Chondrocyte (in vitro differentiated cells): ENCODE measurements at regions not wholly inside any gene's neighbourhood (a gene's known extent, or its start where the extent isn't known, plus 50 kb on each side); places are given as distances from the start of the nearest gene placed in this dataset.

Experiments
- DNase-seq: peaks from one replicate; pipeline ENCODE4 v3.0.0; 2021; ENCODE audit warnings: mixed read lengths, low spot score
- H3K27ac Mint-ChIP-seq: one replicate; pipeline ENCODE4 v1.8.0; 2021; ENCODE audit warnings: mild to moderate bottlenecking, moderate library complexity, mixed read lengths; ENCODE audit not compliant: unreplicated experiment
- H3K27me3 Mint-ChIP-seq: 2 replicates; pipeline ENCODE4 v1.8.0; 2021; ENCODE audit warnings: low read depth, mixed read lengths
- H3K36me3 Mint-ChIP-seq: 2 replicates; pipeline ENCODE4 v1.8.0; 2021; ENCODE audit warnings: low read depth, mixed read lengths
- H3K4me1 Mint-ChIP-seq: 2 replicates; pipeline ENCODE4 v1.8.0; 2021; ENCODE audit warnings: low read depth, mild to moderate bottlenecking, mixed read lengths
- H3K4me3 Mint-ChIP-seq: one replicate; pipeline ENCODE4 v1.8.0; 2021; ENCODE audit warnings: mild to moderate bottlenecking, moderate library complexity, mixed read lengths; ENCODE audit not compliant: unreplicated experiment
- H3K9me3 Mint-ChIP-seq: 2 replicates; pipeline ENCODE4 v1.8.0; 2021; ENCODE audit warnings: low read depth, mixed read lengths
- TF ChIP-seq, protein P1 (sequence below): fragments of 200-600 bp; sonication (generic); IDR thresholded peaks from 2 replicates; pipeline ENCODE4 v1.5.0; 2021; ENCODE audit warnings: antibody characterized with exemption, mild to moderate bottlenecking, moderate library complexity

DNA sequence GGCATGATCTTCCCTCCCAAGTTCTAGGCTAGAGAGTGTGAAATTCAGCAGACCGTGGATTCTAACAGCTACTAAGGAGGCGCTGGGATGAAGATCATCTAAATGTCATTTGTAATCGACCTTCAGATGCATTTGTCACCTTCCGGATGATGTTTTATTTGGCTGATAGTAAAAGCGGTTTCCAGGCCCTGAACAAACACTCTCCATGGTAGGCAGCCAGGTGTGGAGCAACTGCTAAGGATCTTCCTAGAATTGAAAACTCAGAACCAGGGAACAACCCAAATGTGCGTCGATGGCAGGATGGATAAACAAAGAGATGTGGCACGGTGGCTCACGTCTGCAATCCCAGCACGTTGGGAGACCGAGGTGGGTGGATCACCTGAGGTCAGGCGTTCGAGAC lies 107.2 kb upstream of the CACNA1A start:
- Mint-ChIP-seq H3K27me3 (peaks cover 26% of the 10 kb centered on the region), H3K4me3 (no peak overlapping the region), H3K36me3 (no peaks in the 10 kb centered on the region), H3K9me3 (peaks cover 2% of the 10 kb centered on the region), H3K4me1 (no peaks in the 10 kb centered on the region), H3K27ac (no peak overlapping the region)
- no peak for DNase-seq
- TF ChIP-seq, protein P1, sequence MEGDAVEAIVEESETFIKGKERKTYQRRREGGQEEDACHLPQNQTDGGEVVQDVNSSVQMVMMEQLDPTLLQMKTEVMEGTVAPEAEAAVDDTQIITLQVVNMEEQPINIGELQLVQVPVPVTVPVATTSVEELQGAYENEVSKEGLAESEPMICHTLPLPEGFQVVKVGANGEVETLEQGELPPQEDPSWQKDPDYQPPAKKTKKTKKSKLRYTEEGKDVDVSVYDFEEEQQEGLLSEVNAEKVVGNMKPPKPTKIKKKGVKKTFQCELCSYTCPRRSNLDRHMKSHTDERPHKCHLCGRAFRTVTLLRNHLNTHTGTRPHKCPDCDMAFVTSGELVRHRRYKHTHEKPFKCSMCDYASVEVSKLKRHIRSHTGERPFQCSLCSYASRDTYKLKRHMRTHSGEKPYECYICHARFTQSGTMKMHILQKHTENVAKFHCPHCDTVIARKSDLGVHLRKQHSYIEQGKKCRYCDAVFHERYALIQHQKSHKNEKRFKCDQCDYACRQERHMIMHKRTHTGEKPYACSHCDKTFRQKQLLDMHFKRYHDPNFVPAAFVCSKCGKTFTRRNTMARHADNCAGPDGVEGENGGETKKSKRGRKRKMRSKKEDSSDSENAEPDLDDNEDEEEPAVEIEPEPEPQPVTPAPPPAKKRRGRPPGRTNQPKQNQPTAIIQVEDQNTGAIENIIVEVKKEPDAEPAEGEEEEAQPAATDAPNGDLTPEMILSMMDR, result no peak

DNA sequence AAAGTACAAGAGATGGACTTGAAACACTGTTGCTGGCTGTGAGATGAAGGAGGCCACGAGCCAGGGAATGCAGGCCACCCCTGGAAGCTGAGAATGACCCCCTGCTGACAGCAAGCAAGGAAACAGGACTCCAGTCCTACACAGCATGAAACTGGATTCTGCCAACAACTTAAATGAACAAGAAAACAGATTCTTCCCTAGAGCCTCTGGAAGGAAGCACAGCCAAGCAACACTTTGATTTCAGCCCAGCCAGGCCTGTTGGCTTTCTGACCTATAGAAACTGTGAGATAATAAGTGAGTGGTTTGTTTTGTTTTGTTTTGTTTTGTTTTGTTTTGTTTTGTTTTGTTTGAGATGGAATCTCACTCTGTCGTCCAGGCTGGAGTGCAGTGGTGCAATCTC lies 105.3 kb upstream of the CACNA1A start:
- no peak for DNase-seq
- Mint-ChIP-seq H3K4me3 (no peak overlapping the region), H3K27ac (no peak overlapping the region), H3K27me3 (peaks cover 15% of the 10 kb centered on the region), H3K4me1 (no peaks in the 10 kb centered on the region), H3K9me3 (peaks cover 2% of the 10 kb centered on the region), H3K36me3 (no peaks in the 10 kb centered on the region)
- TF ChIP-seq, protein P1, result no peak

DNA sequence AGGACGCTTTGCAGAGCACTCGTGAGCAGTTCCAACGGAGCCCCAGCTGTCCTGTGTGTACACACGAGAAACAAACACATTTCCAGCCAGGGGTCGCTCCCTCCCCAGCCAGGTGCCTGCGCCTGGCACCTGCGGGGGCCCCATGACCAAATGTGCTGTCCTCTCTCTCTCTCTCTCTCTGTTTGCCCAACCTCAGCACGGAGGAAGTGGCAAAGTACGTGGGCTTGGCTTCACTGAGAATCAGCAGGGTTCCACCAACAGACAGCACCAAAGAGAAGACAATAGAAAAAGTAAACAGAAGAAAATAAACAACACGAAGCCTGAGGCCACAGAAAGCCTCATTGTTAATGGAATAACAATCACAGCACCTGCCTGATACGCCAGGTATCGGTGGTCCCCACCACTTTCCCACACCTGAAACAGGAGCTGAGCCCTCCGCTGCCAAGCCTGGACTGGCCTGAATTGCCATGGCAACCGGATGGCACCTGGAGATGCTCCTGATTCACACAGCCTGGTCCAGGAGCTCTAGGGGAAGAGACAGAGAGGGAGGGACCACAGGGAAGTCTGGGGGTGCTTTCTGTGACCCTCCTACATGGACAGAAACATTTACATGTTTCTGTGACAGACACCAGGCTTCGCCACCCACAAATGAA lies 103.9 kb upstream of the CACNA1A start:
- DNase-seq, result no peak

DNA sequence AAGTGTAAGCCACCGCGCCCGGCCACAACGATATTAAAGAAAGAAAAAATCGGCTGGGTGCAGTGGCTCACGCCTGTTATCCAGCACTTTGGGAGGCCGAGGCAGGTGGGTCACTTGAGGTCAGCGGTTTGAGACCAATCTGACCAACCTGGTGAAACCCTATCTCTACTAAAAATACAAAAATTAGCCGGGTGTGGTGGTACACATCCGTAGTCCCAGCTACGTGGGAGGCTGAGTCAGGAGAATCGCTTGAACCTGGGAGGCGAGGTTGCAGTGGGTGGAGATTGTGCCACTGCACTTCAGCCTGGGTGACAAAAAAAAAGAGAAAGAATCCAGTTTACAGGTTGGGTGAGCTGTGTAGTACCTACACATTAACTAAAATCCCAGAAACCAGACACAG lies 99.9 kb upstream of the CACNA1A start:
- Mint-ChIP-seq H3K9me3 (no peaks in the 10 kb centered on the region), H3K27me3 (peaks cover 20% of the 10 kb centered on the region)

More for the DNA sequence above, 103.9 kb upstream of the CACNA1A start:
- no peak overlapping the region for H3K27ac Mint-ChIP-seq
- H3K27me3 Mint-ChIP-seq, result peaks cover 11% of the 10 kb centered on the region
- no peaks in the 10 kb centered on the region for H3K4me1 Mint-ChIP-seq
- TF ChIP-seq, protein P1, result no peak
- H3K9me3 Mint-ChIP-seq, result peaks cover 2% of the 10 kb centered on the region
- H3K4me3 Mint-ChIP-seq, result no peak overlapping the region
- H3K36me3 Mint-ChIP-seq, result no peaks in the 10 kb centered on the region

DNA sequence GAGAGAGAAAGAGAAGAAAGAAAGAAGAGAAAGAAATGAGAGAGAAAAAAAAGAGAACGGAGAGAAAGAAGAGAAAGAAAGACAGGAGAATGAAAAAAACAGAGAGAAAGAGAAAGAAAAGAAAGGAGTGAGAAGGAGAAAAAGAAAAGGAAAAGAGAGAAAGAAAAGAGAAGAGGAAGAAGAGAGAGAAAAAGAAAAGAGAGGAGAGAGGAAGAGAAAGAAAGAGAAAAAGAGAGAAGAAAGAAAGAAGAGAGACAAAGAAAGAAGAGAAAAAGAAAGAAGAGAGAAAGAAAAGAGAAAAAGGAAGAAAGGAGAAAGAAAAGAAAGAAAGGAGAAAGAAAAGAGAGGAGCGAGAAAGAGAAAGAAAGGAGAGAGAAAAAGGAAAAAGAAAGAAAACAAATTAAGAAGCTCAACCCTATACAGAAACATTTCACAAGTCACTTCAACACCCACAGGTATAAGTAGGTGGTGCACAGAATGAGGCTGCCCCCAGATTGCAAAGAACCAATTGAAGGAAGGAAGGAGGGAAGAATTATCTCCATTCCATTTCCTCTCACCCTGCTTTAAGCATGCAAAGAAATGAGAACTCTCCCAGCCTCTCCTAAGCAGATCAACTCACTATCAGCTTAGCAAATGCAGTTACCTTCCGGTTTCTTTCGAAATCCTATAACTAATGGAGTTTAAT lies 98.8 kb upstream of the CACNA1A start:
- no peak for DNase-seq
- no peak overlapping the region for H3K4me3 Mint-ChIP-seq
- H3K27ac Mint-ChIP-seq, result no peak overlapping the region
- H3K9me3 Mint-ChIP-seq, result no peaks in the 10 kb centered on the region
- no peaks in the 10 kb centered on the region for H3K4me1 Mint-ChIP-seq
- TF ChIP-seq, protein P1, result no peak
- H3K36me3 Mint-ChIP-seq, result no peaks in the 10 kb centered on the region
- H3K27me3 Mint-ChIP-seq, result peaks cover 20% of the 10 kb centered on the region

More for the DNA sequence above, 99.9 kb upstream of the CACNA1A start:
- Mint-ChIP-seq H3K36me3 (no peaks in the 10 kb centered on the region), H3K4me3 (no peak overlapping the region), H3K27ac (no peak overlapping the region), H3K4me1 (no peaks in the 10 kb centered on the region)
- no peak for DNase-seq
- TF ChIP-seq, protein P1, result no peak
